Fibroblast of skin of right biceps (primary cell): ENCODE measurements at regions not wholly inside any gene's neighbourhood (a gene's known extent, or its start where the extent isn't known, plus 50 kb on each side); places are given as distances from the start of the nearest gene placed in this dataset.
"Not testable (repeated sequence)": the region's sequence is repeated elsewhere in the genome, so short reads cannot be mapped to it uniquely, and the experiment has no call there.

ENCODE experiments used
- DNase-seq: peaks from one replicate; pipeline ENCODE4 v3.0.0-alpha.2; 2013

GRCh38 chr7:98777051-98777450, 92.8 kb downstream of the TMEM130 start:
- no peak for DNase-seq

- no peak for DNase-seq
These were observed 91.4 kb downstream of the TMEM130 start for GRCh38 chr7:98778421-98778820.

- no peak for DNase-seq
These were observed 89.8 kb downstream of the TMEM130 start for GRCh38 chr7:98779800-98780587.

GRCh38 chr7:98784216-98784785, 85.5 kb downstream of the TMEM130 start:
- no peak for DNase-seq

GRCh38 chr7:98785929-98786571, 83.8 kb downstream of the TMEM130 start:
- DNase-seq, result peak; percentile 23

- no peak for DNase-seq
These were observed 80.8 kb downstream of the TMEM130 start for GRCh38 chr7:98788966-98789365.

GRCh38 chr7:98794453-98794852, 75.4 kb downstream of the TMEM130 start:
- not testable (repeated sequence) for DNase-seq

- peak; percentile 32 for DNase-seq
These were observed 73.9 kb downstream of the TMEM130 start for GRCh38 chr7:98795741-98796493.
